WTC11 (cell line): ENCODE measurements at regions not wholly inside any gene's neighbourhood (a gene's known extent, or its start where the extent isn't known, plus 50 kb on each side); places are given as distances from the start of the nearest gene placed in this dataset.
A peak's percentile ranks its signal among the peaks of the same experiment; 100 is the strongest.
"Not testable (repeated sequence)": the region's sequence is repeated elsewhere in the genome, so short reads cannot be mapped to it uniquely, and the experiment has no call there.

ENCODE experiments used
- ATAC-seq: fragments of 200-7000 bp; cut with Tn5 transposase; 2 replicates; pipeline ENCODE4 v1.10.0; 2021; ENCODE audit warnings: mild to moderate bottlenecking, moderate library complexity
- CTCF ChIA-PET: fragments of 300-600 bp; sonication (Branson Sonifier 250); formaldehyde crosslinking; loops from one replicate; lab custom pipeline; 2021; ENCODE audit warnings: antibody characterized with exemption; lab: Charles Lee
- POLR2A ChIA-PET: fragments of 350-600 bp; sonication (Branson Sonifier 250); formaldehyde crosslinking; loops from one replicate; lab custom pipeline; 2021; ENCODE audit warnings: antibody characterized with exemption; lab: Charles Lee
- DNase-seq: peaks from one replicate; pipeline ENCODE4 v3.0.0; 2021; ENCODE audit warnings: low spot score
- H3K27ac Mint-ChIP-seq: 2 replicates; pipeline ENCODE4 v1.8.0; 2021; ENCODE audit warnings: mixed read lengths
- H3K27me3 Mint-ChIP-seq: 2 replicates; pipeline ENCODE4 v1.8.0; 2021; ENCODE audit warnings: low read depth, mild to moderate bottlenecking, moderate library complexity, mixed read lengths
- H3K36me3 Mint-ChIP-seq: 2 replicates; pipeline ENCODE4 v1.8.0; 2021; ENCODE audit warnings: mixed read lengths
- H3K4me1 Mint-ChIP-seq: 2 replicates; pipeline ENCODE4 v1.8.0; 2022; ENCODE audit warnings: mixed read lengths
- H3K4me3 Mint-ChIP-seq: 2 replicates; pipeline ENCODE4 v1.8.0; 2021; ENCODE audit warnings: mild to moderate bottlenecking, moderate library complexity, mixed read lengths
- H3K9me3 Mint-ChIP-seq: 2 replicates; pipeline ENCODE4 v1.8.0; 2021; ENCODE audit warnings: mixed read lengths
- AR ChIP-seq: fragments of 250-450 bp; sonication (Bioruptor Pico); IDR thresholded peaks from 2 replicates; pipeline ENCODE4 v1.9.0; 2021; ENCODE audit warnings: mild to moderate bottlenecking
- ETV6 ChIP-seq: sonication (generic); formaldehyde crosslinking; IDR thresholded peaks from 2 replicates; pipeline ENCODE4 v1.8.1; 2022; ENCODE audit warnings: mild to moderate bottlenecking, missing genetic modification reagents
- FOXP4 ChIP-seq: sonication (generic); formaldehyde crosslinking; IDR thresholded peaks from 2 replicates; pipeline ENCODE4 v1.8.0; 2022; ENCODE audit warnings: mild to moderate bottlenecking, missing genetic modification reagents
- STAT6 ChIP-seq: sonication (generic); formaldehyde crosslinking; conservative IDR thresholded peaks from 2 replicates; pipeline ENCODE4 v1.8.1; 2023; ENCODE audit warnings: mild to moderate bottlenecking, low read depth, missing genetic modification reagents, moderate library complexity
- ZMAT4 ChIP-seq: fragments of 250-450 bp; sonication (Bioruptor Pico); IDR thresholded peaks from 2 replicates; pipeline ENCODE4 v1.9.0; 2021; ENCODE audit warnings: mild to moderate bottlenecking
- ZNF232 ChIP-seq: sonication (generic); formaldehyde crosslinking; IDR thresholded peaks from 2 replicates; pipeline ENCODE4 v1.8.0; 2022; ENCODE audit warnings: mild to moderate bottlenecking, missing genetic modification reagents
- ZNF263 ChIP-seq: sonication (generic); formaldehyde crosslinking; IDR thresholded peaks from 2 replicates; pipeline ENCODE4 v1.8.1; 2022; ENCODE audit warnings: low read depth, mild to moderate bottlenecking, moderate library complexity, missing genetic modification reagents
- ZNF671 ChIP-seq: fragments of 250-450 bp; sonication (Bioruptor Pico); IDR thresholded peaks from 2 replicates; pipeline ENCODE4 v1.8.0; 2021; ENCODE audit warnings: mild to moderate bottlenecking
- TF ChIP-seq, protein P1 (sequence below): fragments of 250-450 bp; sonication (Bioruptor Pico); IDR thresholded peaks from 2 replicates; pipeline ENCODE4 v1.8.0; 2021; ENCODE audit warnings: mild to moderate bottlenecking
- TF ChIP-seq, protein P2 (sequence below): sonication (generic); formaldehyde crosslinking; IDR thresholded peaks from 2 replicates; pipeline ENCODE4 v1.8.1; 2022; ENCODE audit warnings: mild to moderate bottlenecking, moderate library complexity, missing genetic modification reagents
- TF ChIP-seq, protein P3 (sequence below): sonication (generic); formaldehyde crosslinking; IDR thresholded peaks from 2 replicates; pipeline ENCODE4 v1.8.1; 2023; ENCODE audit warnings: mild to moderate bottlenecking, moderate library complexity, missing genetic modification reagents

DNA sequence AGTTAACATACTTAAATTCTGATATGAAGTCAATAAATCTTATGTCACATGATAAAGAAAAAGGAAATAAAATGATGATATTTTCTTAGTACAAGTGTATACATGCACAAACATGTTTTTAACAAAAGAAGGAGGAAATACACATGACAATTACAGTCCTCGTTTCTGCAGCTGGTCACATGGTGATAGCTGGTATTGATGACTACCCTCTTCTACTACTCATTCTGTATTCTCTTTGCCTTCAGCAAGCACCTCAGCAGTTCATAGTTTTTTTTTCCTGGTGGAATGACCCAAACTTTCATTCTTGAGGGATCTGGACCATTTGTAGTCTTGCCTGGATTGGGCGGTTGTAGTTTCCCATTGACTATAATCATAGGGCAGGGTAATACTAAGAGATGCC is 64.4 kb upstream of the CFAP126 start:
- CTCF ChIA-PET: no interaction called here
- POLR2A ChIA-PET: no interaction called here
- H3K4me3 Mint-ChIP-seq: no peak overlapping the region
- H3K9me3 Mint-ChIP-seq: no peaks in the 10 kb centered on the region
- TF ChIP-seq, protein P1, sequence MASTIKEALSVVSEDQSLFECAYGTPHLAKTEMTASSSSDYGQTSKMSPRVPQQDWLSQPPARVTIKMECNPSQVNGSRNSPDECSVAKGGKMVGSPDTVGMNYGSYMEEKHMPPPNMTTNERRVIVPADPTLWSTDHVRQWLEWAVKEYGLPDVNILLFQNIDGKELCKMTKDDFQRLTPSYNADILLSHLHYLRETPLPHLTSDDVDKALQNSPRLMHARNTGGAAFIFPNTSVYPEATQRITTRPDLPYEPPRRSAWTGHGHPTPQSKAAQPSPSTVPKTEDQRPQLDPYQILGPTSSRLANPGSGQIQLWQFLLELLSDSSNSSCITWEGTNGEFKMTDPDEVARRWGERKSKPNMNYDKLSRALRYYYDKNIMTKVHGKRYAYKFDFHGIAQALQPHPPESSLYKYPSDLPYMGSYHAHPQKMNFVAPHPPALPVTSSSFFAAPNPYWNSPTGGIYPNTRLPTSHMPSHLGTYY: no peak
- no peak for TF ChIP-seq ZNF263 (CRISPR knock-in tag)
- TF ChIP-seq, all 79 proteins: peak for 0
- peaks cover 79% of the 10 kb centered on the region for H3K27me3 Mint-ChIP-seq
- peaks cover 6% of the 10 kb centered on the region for H3K4me1 Mint-ChIP-seq
- no peak overlapping the region for H3K27ac Mint-ChIP-seq
- ATAC-seq (no peak), DNase-seq (no peak)
- H3K36me3 Mint-ChIP-seq: no peaks in the 10 kb centered on the region

DNA sequence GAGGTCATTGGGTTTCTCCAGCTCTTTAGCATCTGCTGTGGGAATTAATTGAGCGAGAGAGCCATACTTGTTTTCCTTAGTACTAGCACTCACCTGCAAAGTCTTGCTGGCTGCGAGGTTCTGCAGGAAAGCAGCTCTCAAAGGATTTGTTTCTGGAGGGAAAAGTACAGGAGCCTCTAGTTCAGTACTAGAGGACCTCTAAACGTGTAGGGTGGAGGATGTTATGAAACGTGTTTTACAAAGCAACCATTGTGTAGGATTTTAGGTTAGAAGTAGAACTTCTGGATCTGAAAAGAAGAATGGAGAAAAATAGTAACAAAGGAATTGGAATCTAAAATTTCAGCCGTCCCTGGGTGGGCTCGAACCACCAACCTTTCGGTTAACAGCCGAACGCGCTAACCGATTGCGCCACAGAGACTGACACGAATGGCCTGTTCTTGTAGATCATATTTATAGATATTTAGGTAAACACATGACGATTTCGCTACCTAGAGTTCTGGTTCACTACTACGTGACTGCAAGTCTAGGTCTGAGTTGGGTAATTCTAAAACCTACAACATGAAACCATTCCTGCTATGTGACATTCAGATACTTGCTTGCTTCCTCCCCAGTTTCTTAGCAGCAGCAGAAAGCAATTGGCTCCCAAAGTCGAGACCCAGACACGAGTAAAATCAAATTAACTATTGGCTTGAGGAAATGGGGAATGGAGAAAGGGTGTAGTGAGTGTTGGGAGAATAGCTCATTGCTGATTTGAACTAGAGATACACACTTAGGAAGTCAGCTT is 60.2 kb upstream of the CFAP126 start:
- Mint-ChIP-seq H3K4me3 (peak overlapping the region; percentile 96), H3K36me3 (no peaks in the 10 kb centered on the region), H3K9me3 (no peaks in the 10 kb centered on the region), H3K4me1 (peaks cover 9% of the 10 kb centered on the region)
- DNase-seq: peak; percentile 69
- POLR2A ChIA-PET: interaction anchor here (1.0 to 1.1 kb wide), 2 partner anchors 12 kb away, joined by 3 to 6 read pairs; no protein-coding TSS in a partner anchor
- TF ChIP-seq ZNF671 (CRISPR knock-in tag): 0 out of 2 replicates have a peak, but pooled peaks have one; percentile 27
- TF ChIP-seq, protein P2, sequence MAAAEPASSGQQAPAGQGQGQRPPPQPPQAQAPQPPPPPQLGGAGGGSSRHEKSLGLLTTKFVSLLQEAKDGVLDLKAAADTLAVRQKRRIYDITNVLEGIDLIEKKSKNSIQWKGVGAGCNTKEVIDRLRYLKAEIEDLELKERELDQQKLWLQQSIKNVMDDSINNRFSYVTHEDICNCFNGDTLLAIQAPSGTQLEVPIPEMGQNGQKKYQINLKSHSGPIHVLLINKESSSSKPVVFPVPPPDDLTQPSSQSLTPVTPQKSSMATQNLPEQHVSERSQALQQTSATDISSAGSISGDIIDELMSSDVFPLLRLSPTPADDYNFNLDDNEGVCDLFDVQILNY (CRISPR knock-in tag): no peak
- no peak for TF ChIP-seq STAT6 (CRISPR knock-in tag)
- peak; percentile 69; the same call in 1 of the 2 replicates for TF ChIP-seq ETV6 (CRISPR knock-in tag)
- peak; percentile 40; the same call in 1 of the 2 replicates for TF ChIP-seq AR (CRISPR knock-in tag)
- 0 out of 2 replicates have a peak, but pooled peaks have one; percentile 30 for TF ChIP-seq ZNF232 (CRISPR knock-in tag)
- TF ChIP-seq, protein P3, sequence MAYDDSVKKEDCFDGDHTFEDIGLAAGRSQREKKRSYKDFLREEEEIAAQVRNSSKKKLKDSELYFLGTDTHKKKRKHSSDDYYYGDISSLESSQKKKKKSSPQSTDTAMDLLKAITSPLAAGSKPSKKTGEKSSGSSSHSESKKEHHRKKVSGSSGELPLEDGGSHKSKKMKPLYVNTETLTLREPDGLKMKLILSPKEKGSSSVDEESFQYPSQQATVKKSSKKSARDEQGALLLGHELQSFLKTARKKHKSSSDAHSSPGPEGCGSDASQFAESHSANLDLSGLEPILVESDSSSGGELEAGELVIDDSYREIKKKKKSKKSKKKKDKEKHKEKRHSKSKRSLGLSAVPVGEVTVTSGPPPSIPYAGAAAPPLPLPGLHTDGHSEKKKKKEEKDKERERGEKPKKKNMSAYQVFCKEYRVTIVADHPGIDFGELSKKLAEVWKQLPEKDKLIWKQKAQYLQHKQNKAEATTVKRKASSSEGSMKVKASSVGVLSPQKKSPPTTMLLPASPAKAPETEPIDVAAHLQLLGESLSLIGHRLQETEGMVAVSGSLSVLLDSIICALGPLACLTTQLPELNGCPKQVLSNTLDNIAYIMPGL (CRISPR knock-in tag): peak; percentile 29; the same call in 1 of the 2 replicates
- TF ChIP-seq ZMAT4: no peak
- TF ChIP-seq FOXP4 (CRISPR knock-in tag): peak; percentile 36; the same call in 1 of the 2 replicates
- TF ChIP-seq, all 79 proteins: peak for 6
- H3K27me3 Mint-ChIP-seq: peaks cover 48% of the 10 kb centered on the region
- ATAC-seq: peak; percentile 84
- peak overlapping the region; percentile 95 for H3K27ac Mint-ChIP-seq
- CTCF ChIA-PET: interaction anchor here (0.8 to 3.6 kb wide), 4 partner anchors 12 to 202 kb away, joined by 3 to 47 read pairs (median 4); partner anchors contain the start of gene TOMM40L

DNA sequence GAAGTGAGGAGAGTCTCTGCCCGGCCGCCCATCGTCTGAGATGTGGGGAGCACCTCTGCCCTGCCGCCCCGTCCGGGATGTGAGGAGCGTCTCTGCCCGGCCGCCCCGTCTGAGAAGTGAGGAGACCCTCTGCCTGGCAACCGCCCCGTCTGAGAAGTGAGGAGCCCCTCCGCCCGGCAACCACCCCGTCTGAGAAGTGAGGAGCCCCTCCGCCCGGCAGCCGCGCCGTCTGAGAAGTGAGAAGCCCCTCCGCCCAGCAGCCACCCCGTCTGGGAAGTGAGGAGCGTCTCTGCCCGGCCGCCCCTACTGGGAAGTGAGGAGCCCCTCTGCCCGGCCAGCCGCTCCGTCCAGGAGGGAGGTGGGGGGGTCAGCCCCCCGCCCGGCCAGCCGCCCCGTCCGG is 55.2 kb upstream of the CFAP126 start:
- POLR2A ChIA-PET, H3K27ac Mint-ChIP-seq, H3K36me3 Mint-ChIP-seq, H3K4me1 Mint-ChIP-seq, H3K9me3 Mint-ChIP-seq, ATAC-seq, DNase-seq, H3K4me3 Mint-ChIP-seq, CTCF ChIA-PET: not testable (repeated sequence)
- H3K27me3 Mint-ChIP-seq: peaks cover 12% of the 10 kb centered on the region
